Stomach smooth muscle (tissue), 2 donors: ENCODE measurements at regions not wholly inside any gene's neighbourhood (a gene's known extent, or its start where the extent isn't known, plus 50 kb on each side); places are given as distances from the start of the nearest gene placed in this dataset.

ENCODE experiments used
- H3K27ac ChIP-seq: one replicate; pipeline ENCODE4 v1.7.0; 2013; ENCODE audit warnings: mild to moderate bottlenecking, low read length, inconsistent platforms
- H3K27me3 ChIP-seq, 2 donors: one replicate each; pipeline ENCODE4 v1.7.0; 2013; ENCODE audit warnings: low read length in 2 of 2; ENCODE audit not compliant: insufficient read depth in 2 of 2, control insufficient read depth in 1 of 2
- H3K36me3 ChIP-seq, 2 donors: one replicate each; pipeline ENCODE4 v1.7.0; 2013; ENCODE audit warnings: low read length in 2 of 2; ENCODE audit not compliant: control insufficient read depth in 2 of 2, insufficient read depth in 2 of 2
- H3K4me1 ChIP-seq: one replicate; pipeline ENCODE4 v1.7.0; 2013; ENCODE audit warnings: low read length; ENCODE audit not compliant: control insufficient read depth, insufficient read depth
- H3K4me3 ChIP-seq, 2 donors: one replicate each; pipeline ENCODE4 v1.7.0; 2013; ENCODE audit warnings: low read length in 2 of 2
- H3K9ac ChIP-seq, 2 donors: one replicate each; pipeline ENCODE4 v1.7.0; 2013; ENCODE audit warnings: low read length in 2 of 2, mild to moderate bottlenecking in 1 of 2
- H3K9me3 ChIP-seq, 2 donors: one replicate each; pipeline ENCODE4 v1.7.0; 2013; ENCODE audit warnings: low read length in 2 of 2; ENCODE audit not compliant: control insufficient read depth in 2 of 2
- donor health status: healthy.
- donor health status: Pancreatic carcinoma.

DNA sequence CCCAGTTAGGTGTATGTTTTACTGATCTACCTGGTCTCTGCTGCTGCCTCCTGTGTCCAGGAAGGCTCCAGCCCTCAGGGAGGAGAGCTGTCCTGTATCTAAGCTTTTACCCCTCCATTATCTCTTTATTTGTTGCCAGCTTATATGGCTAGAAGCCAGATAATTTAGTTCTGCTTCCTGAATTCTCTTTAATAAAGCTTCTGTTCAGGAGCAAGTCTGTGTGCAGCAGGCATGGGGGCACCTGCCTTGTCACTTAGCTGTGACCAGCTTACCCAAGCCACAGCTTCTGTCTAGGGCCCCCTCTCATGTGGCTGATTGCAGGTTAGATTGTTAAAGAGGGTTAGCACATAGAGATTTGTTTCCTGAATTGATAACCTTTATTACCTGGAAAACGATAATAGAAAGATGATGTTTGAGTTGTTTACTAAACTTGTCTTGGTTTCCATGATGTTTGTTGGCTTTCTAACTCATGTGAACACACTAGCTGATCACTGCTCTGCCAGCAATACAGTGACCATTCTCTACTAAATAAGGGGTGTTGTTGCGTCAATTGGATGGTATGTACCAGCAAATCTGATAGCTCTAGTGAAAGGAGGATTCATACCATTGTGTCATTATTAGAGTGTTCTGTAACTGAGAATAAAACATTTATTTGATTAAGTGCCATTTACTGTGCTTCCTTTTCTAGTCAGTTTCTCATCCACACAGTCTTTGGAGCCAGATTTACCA is 189.8 kb upstream of the ANK2 start:
- Histone ChIP-seq H3K9ac (no peak overlapping the region), H3K27ac (peak overlapping the region; percentile 46), H3K4me1 (peaks cover 5% of the 10 kb centered on the region), H3K9me3 (no peaks in the 10 kb centered on the region), H3K36me3 (no peaks in the 10 kb centered on the region), H3K4me3 (no peak overlapping the region), H3K27me3 (no peaks in the 10 kb centered on the region)

DNA sequence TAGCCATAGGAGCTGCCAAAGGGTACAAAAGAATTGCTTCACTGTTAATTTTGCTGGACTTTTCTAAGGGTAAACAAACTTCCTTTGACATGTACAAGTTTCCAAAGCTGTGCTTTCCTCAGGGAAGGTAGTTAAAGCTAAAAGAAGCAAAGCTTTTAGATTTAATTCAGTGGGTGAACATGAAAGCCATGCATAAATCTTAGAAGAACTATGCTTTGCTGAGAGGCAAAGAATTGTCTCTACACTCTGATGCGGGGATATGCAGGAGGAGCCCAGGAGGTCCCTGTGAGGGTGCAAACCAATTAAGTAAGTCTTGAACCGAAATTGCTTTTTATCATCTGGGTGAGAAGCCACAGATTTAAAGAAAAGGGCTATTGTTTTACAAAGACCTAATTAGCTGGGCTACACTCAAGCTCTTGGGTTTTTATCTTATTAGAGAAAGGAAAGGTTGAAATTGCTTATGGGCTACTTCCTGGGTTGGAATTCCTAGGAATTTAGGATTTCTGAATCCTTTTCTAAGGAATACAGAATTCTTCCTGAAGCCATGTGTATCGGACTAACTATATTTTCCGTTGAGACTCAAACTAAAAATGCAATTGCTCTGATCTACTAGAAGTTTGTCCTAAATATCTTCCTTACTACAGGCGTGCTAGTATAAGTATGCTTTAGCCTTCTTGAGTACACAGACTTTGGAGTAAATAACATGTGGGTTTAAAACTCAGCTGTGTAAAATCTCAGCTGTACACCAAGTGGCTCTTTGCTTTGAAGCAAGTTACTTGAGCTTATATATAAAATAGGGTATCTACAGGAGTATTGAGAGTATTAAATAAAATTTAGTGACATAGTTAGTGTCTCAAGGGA is 188.4 kb upstream of the ANK2 start:
- Histone ChIP-seq H3K9me3 (no peaks in the 10 kb centered on the region), H3K9ac (peak overlapping the region in 1 of 2 donors; percentile 36), H3K4me3 (peak overlapping the region in 1 of 2 donors; percentile 18), H3K36me3 (no peaks in the 10 kb centered on the region), H3K27me3 (no peaks in the 10 kb centered on the region), H3K4me1 (no peaks in the 10 kb centered on the region), H3K27ac (peak overlapping the region; percentile 19)

DNA sequence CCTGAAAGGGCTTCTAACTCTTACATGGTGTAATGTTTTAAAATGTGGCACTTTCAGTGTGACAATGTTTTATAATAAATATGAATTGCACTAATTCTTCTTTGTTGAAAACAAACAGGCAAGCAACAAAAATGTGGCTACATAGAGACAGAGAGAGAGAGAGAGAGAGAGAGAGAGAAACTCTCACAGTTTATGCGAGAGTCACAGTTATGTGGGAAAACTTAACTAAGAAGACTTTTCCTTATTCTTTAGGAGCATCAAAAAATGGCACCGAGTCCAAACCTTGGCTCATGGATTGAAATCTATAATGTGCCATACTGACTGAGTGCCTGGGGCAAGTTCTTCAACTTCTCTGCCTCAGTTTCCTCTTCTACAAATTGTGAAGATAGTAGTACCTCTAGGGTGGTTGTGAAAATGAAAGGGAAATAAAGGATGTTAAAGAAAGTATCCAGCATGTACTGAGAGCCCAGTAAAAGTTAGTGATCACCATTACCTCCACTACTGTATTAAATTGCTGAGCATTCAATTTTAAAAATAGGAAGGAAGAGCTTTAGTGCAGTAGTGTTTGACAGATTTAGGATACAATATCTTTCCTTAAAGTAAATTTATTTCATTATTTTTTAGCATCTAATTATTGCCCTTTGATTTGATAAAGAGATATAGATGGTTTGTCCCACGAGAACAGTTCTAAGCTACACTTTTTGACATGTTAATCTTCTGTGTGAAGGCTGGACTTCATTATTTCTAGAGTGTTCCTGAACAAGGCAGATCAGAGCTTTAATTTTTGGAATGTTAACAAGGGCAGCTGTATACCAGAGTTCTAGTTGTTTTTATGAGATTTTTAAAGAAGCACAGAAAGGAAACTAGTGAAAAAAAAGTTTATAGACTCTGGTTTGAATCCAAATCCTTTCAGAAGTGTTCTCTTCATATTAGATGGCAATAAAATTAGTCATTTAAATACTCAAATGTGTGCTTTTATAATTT is 187.5 kb upstream of the ANK2 start:
- no peaks in the 10 kb centered on the region for H3K9me3 ChIP-seq
- H3K27ac ChIP-seq = peak overlapping the region; percentile 19
- H3K36me3 ChIP-seq = no peaks in the 10 kb centered on the region
- no peaks in the 10 kb centered on the region for H3K4me1 ChIP-seq
- peak overlapping the region; percentile 48 to 52 for H3K4me3 ChIP-seq
- H3K9ac ChIP-seq = peak overlapping the region in 1 of 2 donors; percentile 36
- H3K27me3 ChIP-seq = no peaks in the 10 kb centered on the region

DNA sequence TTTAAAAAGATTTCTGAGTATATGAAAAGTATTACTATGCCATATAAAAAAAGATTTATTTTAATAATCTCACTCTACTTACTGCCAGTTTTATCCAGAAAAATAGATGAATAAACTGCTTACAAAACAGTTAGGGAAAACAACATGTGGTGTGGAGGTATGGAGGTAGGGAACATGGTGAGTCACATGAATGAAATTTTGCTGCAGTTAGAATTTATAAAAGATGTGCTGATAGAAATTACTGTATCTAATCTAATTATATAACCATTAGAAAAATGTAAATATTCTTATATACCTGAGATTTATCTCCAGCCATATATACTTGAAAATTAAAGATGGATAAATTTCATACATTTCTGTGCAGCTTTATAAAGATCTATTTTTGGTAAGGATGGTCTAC is 184.0 kb upstream of the ANK2 start:
- Histone ChIP-seq H3K27ac (no peak overlapping the region), H3K27me3 (no peaks in the 10 kb centered on the region), H3K9me3 (no peaks in the 10 kb centered on the region), H3K36me3 (no peaks in the 10 kb centered on the region), H3K4me3 (no peak overlapping the region), H3K9ac (no peak overlapping the region), H3K4me1 (no peaks in the 10 kb centered on the region)

DNA sequence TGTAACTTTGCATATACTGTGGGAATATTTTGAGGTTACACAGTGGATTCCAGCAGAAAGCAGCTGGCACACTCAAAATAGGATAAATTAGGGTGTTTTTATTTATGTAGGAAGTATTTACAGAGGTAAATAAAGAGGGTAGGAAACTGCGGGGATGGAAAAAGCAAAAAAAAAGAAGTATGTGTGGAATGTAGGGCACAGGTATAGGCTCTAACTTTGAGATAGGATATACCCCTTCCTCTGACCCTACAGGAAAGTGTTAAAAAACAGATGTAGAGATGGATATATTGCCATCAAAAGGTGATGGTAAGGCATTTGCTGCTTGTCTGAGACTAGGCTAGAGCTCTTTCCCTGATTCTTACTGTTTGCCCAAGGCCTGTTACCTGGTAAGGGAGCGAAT is 173.1 kb upstream of the ANK2 start:
- H3K4me1 ChIP-seq = no peaks in the 10 kb centered on the region

DNA sequence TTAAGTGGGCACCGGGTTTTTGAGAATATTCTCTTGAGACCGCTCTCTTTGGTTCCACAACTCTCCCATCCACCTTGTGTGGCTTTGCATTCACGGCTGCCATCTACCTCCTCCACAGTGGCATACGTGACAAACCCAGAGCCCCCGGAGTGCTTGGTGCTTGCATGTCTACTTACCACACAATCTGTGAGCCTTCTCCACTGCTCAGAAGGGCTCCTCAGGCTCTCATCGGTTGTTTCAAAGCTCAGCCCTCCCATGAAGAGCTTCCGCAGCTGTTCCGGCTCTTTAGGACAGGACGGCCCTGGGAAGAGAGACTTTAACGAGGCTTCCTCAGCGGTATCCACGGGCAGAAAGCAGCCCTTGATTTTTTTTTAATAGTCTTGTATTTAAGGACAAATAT is 167.6 kb upstream of the ANK2 start:
- no peaks in the 10 kb centered on the region for H3K27me3 ChIP-seq
- peak overlapping the region in 1 of 2 donors; percentile 40 for H3K4me3 ChIP-seq
- H3K9ac ChIP-seq = no peak overlapping the region
- H3K4me1 ChIP-seq = no peaks in the 10 kb centered on the region
- H3K36me3 ChIP-seq = no peaks in the 10 kb centered on the region
- H3K9me3 ChIP-seq = no peaks in the 10 kb centered on the region
- H3K27ac ChIP-seq = no peak overlapping the region

More for the DNA sequence above, 173.1 kb upstream of the ANK2 start:
- H3K27me3 ChIP-seq = no peaks in the 10 kb centered on the region
- no peaks in the 10 kb centered on the region for H3K9me3 ChIP-seq
- no peak overlapping the region for H3K27ac ChIP-seq
- no peak overlapping the region for H3K9ac ChIP-seq
- H3K4me3 ChIP-seq = no peak overlapping the region
- no peaks in the 10 kb centered on the region for H3K36me3 ChIP-seq

DNA sequence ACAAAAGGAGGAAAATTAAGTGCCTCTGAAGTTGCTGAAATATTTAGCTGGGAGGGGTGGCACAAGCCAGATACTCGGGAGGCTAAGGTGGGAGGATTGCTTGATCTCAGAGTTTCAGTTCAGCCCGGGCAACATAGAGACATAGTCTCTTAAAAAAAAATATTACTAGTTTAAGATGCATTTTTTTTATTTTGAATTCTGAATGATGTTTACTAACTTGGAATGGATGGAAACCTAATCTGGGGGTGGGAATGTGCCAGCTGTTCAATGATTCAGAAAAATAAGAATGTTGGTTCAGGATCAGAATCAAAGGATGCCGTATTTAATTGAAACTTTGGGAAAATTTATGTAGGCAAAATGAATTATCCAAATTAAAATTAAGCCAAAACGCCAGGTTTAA is 167.2 kb upstream of the ANK2 start:
- Histone ChIP-seq H3K27ac (no peak overlapping the region), H3K9ac (no peak overlapping the region), H3K4me3 (peak overlapping the region in 1 of 2 donors; percentile 40)

DNA sequence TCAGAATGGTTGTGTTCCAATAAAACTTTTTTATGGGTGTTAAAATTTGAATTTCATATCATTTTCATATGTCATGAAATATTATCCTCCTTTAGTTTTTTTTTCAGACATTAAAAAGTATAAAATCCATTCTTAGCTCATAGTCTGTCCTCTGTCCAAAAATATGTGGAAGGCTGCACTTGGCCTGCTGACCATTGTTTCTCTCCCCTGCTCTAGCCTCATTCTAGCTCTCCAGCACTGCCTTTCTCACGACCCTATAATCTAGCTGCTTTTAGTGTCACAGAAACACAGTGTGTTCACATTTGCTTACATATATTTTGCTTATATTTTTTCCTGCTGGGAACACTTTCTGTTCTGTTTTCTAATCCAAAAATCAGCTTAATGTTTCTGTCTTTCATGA is 165.0 kb upstream of the ANK2 start:
- H3K27me3 ChIP-seq = no peaks in the 10 kb centered on the region
- no peaks in the 10 kb centered on the region for H3K9me3 ChIP-seq
- no peaks in the 10 kb centered on the region for H3K36me3 ChIP-seq
- no peak overlapping the region for H3K4me3 ChIP-seq
- no peaks in the 10 kb centered on the region for H3K4me1 ChIP-seq
- no peak overlapping the region for H3K9ac ChIP-seq
- no peak overlapping the region for H3K27ac ChIP-seq

More for the DNA sequence above, 167.2 kb upstream of the ANK2 start:
- no peaks in the 10 kb centered on the region for H3K9me3 ChIP-seq
- H3K27me3 ChIP-seq = no peaks in the 10 kb centered on the region
- H3K4me1 ChIP-seq = no peaks in the 10 kb centered on the region
- no peaks in the 10 kb centered on the region for H3K36me3 ChIP-seq

DNA sequence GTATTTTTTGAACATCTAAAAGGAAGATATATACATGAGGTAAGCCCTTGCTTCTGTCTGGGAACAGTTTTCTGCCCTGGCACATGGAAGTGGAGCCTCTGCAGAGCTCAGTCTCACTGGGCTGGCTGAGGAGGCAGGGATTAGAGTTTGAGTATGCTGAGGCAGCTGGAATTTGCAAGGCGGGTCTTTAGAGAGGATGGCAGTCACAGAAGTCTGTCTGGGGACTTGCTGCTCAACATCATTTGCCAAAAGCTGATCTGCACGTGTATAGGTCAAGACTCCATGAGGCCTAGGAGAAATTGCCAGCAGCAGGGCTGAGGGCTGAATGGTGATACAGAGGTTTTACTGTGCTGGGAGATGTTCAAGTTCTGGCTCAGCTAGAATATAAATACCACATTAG is 163.6 kb upstream of the ANK2 start:
- Histone ChIP-seq H3K4me3 (no peak overlapping the region), H3K27me3 (no peaks in the 10 kb centered on the region), H3K9ac (no peak overlapping the region), H3K36me3 (no peaks in the 10 kb centered on the region), H3K9me3 (no peaks in the 10 kb centered on the region), H3K27ac (no peak overlapping the region), H3K4me1 (no peaks in the 10 kb centered on the region)

DNA sequence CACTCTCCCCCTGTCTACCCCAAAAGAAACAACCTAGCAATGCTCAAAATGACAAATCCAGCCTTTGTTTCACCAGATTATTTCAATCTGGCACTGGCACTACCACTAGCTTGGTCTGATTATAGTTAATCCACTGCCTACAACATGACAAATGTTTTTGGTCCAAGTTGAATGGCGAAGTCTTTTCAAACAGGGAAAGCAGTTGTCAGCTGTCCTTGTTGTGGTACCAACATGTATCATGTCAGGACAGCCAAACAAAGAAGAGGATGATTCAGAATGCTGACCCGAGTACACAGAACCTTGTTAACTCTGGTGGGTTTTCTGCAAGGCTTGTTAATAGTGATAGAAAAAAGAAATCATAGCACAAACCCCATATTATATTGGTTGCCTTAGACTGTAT is 160.8 kb upstream of the ANK2 start:
- Histone ChIP-seq H3K9ac (no peak overlapping the region), H3K27ac (no peak overlapping the region), H3K4me3 (no peak overlapping the region), H3K4me1 (no peaks in the 10 kb centered on the region), H3K27me3 (no peaks in the 10 kb centered on the region), H3K9me3 (no peaks in the 10 kb centered on the region), H3K36me3 (no peaks in the 10 kb centered on the region)
